A549 (cell line): ENCODE measurements at regions not wholly inside any gene's neighbourhood (a gene's known extent, or its start where the extent isn't known, plus 50 kb on each side); places are given as distances from the start of the nearest gene placed in this dataset.

ENCODE experiments used
- ATAC-seq, 2 experiments: fragments of 200-7000 bp in 1 of 2; fragments of >200 bp in 1 of 2; cut with Nextera tagmentation in 1 of 2; cut with Tn5 transposase in 1 of 2; 3 replicates each; pipeline versions ENCODE4 v1.8.0 to v1.9.1; 2018 to 2020; ENCODE audit warnings: mild to moderate bottlenecking in 1 of 2, moderate library complexity in 1 of 2
- CTCF ChIA-PET: fragments of 300-600 bp; sonication (Branson Sonifier 250); formaldehyde crosslinking; extraction: SDS; loops from one replicate; lab custom pipeline; 2021; ENCODE audit warnings: antibody characterized with exemption, inconsistent platforms; lab: Yijun Ruan, JAX
- POLR2A ChIA-PET: fragments of 350-600 bp; formaldehyde crosslinking; extraction: SDS; loops from one replicate; lab custom pipeline; 2021; ENCODE audit warnings: antibody characterized with exemption, inconsistent platforms; lab: Yijun Ruan, JAX
- DNase-seq, 2 experiments: peaks; one replicate each; pipeline versions ENCODE4 v3.0.0 to v3.0.0-alpha.2; 2011 to 2016; ENCODE audit warnings: low read depth in 1 of 2, low spot score in 1 of 2
- FAIRE-seq: peaks from 2 replicates; lab custom pipeline; 2011; peaks lifted over from hg19 to GRCh38; lab: Jason Lieb, UNC
- H3K27ac ChIP-seq, 2 experiments: fragments of >200 bp; sonication (Bioruptor Twin); formaldehyde crosslinking; 3 replicates each; pipeline ENCODE4 v1.5.1; 2016 to 2017
- H3K4me1 ChIP-seq: fragments of >200 bp; sonication (Bioruptor Twin); formaldehyde crosslinking; 3 replicates; pipeline ENCODE4 v1.6.1; 2016
- H3K4me2 ChIP-seq: fragments of >200 bp; sonication (Bioruptor Twin); formaldehyde crosslinking; 3 replicates; pipeline ENCODE4 v1.6.1; 2016
- H3K4me3 ChIP-seq: fragments of >200 bp; sonication (Bioruptor Twin); formaldehyde crosslinking; 3 replicates; pipeline ENCODE4 v1.5.1; 2016
- H3K9me3 ChIP-seq: fragments of >200 bp; sonication (Bioruptor Twin); formaldehyde crosslinking; 3 replicates; pipeline ENCODE4 v1.6.1; 2016
- BHLHE40 ChIP-seq: IDR thresholded peaks from 2 replicates; pipeline ENCODE4 v1.6.1; 2012; ENCODE audit warnings: low read depth, low read length, inconsistent platforms
- CBX8 ChIP-seq: fragments of 200-600 bp; sonication (generic); IDR thresholded peaks from 2 replicates; pipeline ENCODE4 v1.6.1; 2016
- CEBPB ChIP-seq, 2 experiments: fragments of >200 bp in 1 of 2; sonication (Bioruptor Twin) in 1 of 2; formaldehyde crosslinking in 1 of 2; IDR thresholded peaks; 2 replicates each; pipeline ENCODE4 v1.6.1; 2012 to 2016
- E2F6 ChIP-seq: IDR thresholded peaks from 2 replicates; pipeline ENCODE4 v1.6.1; 2012; ENCODE audit warnings: low read depth, borderline replicate concordance
- EP300 ChIP-seq, 2 experiments: fragments of >200 bp; sonication (Bioruptor Twin); formaldehyde crosslinking; IDR thresholded peaks; 2 replicates in 1 of 2; 3 replicates in 1 of 2; pipeline ENCODE4 v1.6.1; 2016 to 2017
- ESRRA ChIP-seq: fragments of 150-350 bp; IDR thresholded peaks from 2 replicates; pipeline ENCODE4 v1.6.1; 2014; ENCODE audit warnings: mild to moderate bottlenecking, low read length, borderline replicate concordance
- GATA3 ChIP-seq: IDR thresholded peaks from 2 replicates; pipeline ENCODE4 v1.6.1; 2012; ENCODE audit warnings: borderline replicate concordance
- HMGXB4 ChIP-seq: fragments of 250-450 bp; sonication (Bioruptor Pico); IDR thresholded peaks from 2 replicates; pipeline ENCODE4 v1.5.0; 2021; ENCODE audit warnings: mild to moderate bottlenecking, moderate library complexity, borderline replicate concordance
- MYC ChIP-seq: IDR thresholded peaks from 2 replicates; pipeline ENCODE4 v1.6.1; 2012; ENCODE audit warnings: mild to moderate bottlenecking, inconsistent platforms, low read length, improper control_type of control experiment, borderline replicate concordance
- NFE2L2 ChIP-seq: fragments of 150-350 bp; conservative IDR thresholded peaks from 2 replicates; pipeline ENCODE4 v1.6.1; 2014; ENCODE audit warnings: low read length
- NPAS2 ChIP-seq: fragments of 250-450 bp; sonication (Bioruptor Pico); IDR thresholded peaks from 2 replicates; pipeline ENCODE4 v1.8.0; 2022; ENCODE audit warnings: mild to moderate bottlenecking, moderate library complexity, borderline replicate concordance
- REST ChIP-seq: fragments of 200-600 bp; sonication (generic); IDR thresholded peaks from 2 replicates; pipeline ENCODE4 v1.6.1; 2016; ENCODE audit warnings: antibody characterized with exemption, mild to moderate bottlenecking, moderate library complexity
- SREBF2 ChIP-seq: fragments of 450-650 bp; IDR thresholded peaks from 2 replicates; pipeline ENCODE4 v1.6.1; 2014; ENCODE audit warnings: mild to moderate bottlenecking, moderate library complexity
- ZNF302 ChIP-seq: fragments of 250-450 bp; sonication (Bioruptor Pico); IDR thresholded peaks from 2 replicates; pipeline ENCODE4 v1.9.0; 2021; ENCODE audit warnings: inconsistent platforms, mild to moderate bottlenecking, moderate library complexity
- ZSCAN20 ChIP-seq: fragments of 250-450 bp; sonication (Bioruptor Pico); IDR thresholded peaks from 2 replicates; pipeline ENCODE4 v1.8.0; 2022; ENCODE audit warnings: mild to moderate bottlenecking, moderate library complexity
- WGBS: methylation state at CpG from one replicate; pipeline ENCODE4 v1.1.6; 2017; ENCODE audit errors: missing lambda C conversion rate; 5-methylcytosine and 5-hydroxymethylcytosine counted together
- TF ChIP-seq, protein P1 (sequence below): fragments of 250-450 bp; sonication (Bioruptor Pico); IDR thresholded peaks from 2 replicates; pipeline ENCODE4 v1.5.0; 2020; ENCODE audit warnings: low read depth, mild to moderate bottlenecking, moderate library complexity
- TF ChIP-seq, protein P2 (sequence below): fragments of >200 bp; sonication (Bioruptor Twin); formaldehyde crosslinking; IDR thresholded peaks from 3 replicates; pipeline ENCODE4 v1.6.1; 2016

DNA sequence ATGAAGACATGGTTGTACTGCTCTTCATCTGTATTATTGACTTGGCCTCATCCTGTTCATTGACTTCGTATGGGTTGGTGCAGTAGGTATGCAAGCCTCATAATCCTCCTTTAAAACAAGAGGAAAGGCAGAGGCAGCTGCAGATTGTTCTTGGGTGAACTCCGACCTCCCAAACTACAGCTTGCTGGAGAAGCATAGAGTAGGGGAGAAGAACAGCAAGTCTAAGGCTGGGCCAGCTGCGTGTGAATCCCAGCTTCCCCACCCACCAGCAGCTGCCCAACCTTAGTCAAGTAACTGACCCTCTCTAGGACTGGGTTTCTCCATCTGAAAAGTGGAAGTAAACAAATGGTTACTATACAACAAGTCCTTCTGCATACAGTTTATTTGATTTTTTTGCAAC lies 114.5 kb upstream of the WWC1 start:
- CTCF ChIA-PET = interaction anchor here (1.0 to 1.4 kb wide), 2 partner anchors 9 to 87 kb away, joined by 3 read pairs; no protein-coding TSS in a partner anchor
- no peak for ATAC-seq
- H3K9me3 ChIP-seq = no peaks in the 10 kb centered on the region
- no peak for FAIRE-seq
- no peak overlapping the region for H3K4me3 ChIP-seq
- H3K4me1 ChIP-seq = peaks cover 4% of the 10 kb centered on the region; the same call in 1 of the 3 replicates
- POLR2A ChIA-PET = no interaction called here
- no peak overlapping the region for H3K4me2 ChIP-seq
- 4% methylated on average over 3 of the region's 3 CpGs for WGBS
- H3K27ac ChIP-seq = no peak overlapping the region
- DNase-seq = no peak
- no peak for TF ChIP-seq CBX8
- TF ChIP-seq SREBF2 = no peak
- no peak for TF ChIP-seq ESRRA
- TF ChIP-seq NPAS2 (CRISPR knock-in tag) = no peak
- no peak for TF ChIP-seq E2F6
- TF ChIP-seq, protein P1, sequence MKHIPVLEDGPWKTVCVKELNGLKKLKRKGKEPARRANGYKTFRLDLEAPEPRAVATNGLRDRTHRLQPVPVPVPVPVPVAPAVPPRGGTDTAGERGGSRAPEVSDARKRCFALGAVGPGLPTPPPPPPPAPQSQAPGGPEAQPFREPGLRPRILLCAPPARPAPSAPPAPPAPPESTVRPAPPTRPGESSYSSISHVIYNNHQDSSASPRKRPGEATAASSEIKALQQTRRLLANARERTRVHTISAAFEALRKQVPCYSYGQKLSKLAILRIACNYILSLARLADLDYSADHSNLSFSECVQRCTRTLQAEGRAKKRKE (CRISPR knock-in tag) = no peak
- TF ChIP-seq GATA3 = no peak
- TF ChIP-seq ZNF302 (CRISPR knock-in tag) = no peak
- no peak for TF ChIP-seq REST
- no peak for TF ChIP-seq ZSCAN20 (CRISPR knock-in tag)
- TF ChIP-seq NFE2L2 = no peak
- TF ChIP-seq CEBPB (IDR thresholded peaks at IDR 0.05) = no peak
- TF ChIP-seq EP300 (IDR thresholded peaks at IDR 0.05) = no peak
- no peak for TF ChIP-seq MYC

- no peak overlapping the region for H3K4me3 ChIP-seq
- FAIRE-seq = no peak
- H3K4me2 ChIP-seq = no peak overlapping the region
- CTCF ChIA-PET = interaction anchor here (1.4 kb wide), 1 partner anchor 10 kb away, joined by 3 read pairs; no protein-coding TSS in a partner anchor
- 49% methylated on average over 14 of the region's 14 CpGs for WGBS
- no peak for DNase-seq
- ATAC-seq = no peak
- POLR2A ChIA-PET = no interaction called here
- peaks cover 4% of the 10 kb centered on the region; the same call in 1 of the 3 replicates for H3K4me1 ChIP-seq
- TF ChIP-seq BHLHE40 (no peak), MYC (no peak), HMGXB4 (no peak)
- TF ChIP-seq, protein P2, sequence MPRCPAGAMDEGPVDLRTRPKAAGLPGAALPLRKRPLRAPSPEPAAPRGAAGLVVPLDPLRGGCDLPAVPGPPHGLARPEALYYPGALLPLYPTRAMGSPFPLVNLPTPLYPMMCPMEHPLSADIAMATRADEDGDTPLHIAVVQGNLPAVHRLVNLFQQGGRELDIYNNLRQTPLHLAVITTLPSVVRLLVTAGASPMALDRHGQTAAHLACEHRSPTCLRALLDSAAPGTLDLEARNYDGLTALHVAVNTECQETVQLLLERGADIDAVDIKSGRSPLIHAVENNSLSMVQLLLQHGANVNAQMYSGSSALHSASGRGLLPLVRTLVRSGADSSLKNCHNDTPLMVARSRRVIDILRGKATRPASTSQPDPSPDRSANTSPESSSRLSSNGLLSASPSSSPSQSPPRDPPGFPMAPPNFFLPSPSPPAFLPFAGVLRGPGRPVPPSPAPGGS = no peak
- H3K9me3 ChIP-seq = no peaks in the 10 kb centered on the region
- no peak overlapping the region for H3K27ac ChIP-seq
Observed at GRCh38 chr5:168177831-168178450, 113.5 kb upstream of the WWC1 start.
